Hepatic stellate cell (primary cell): ENCODE measurements at regions not wholly inside any gene's neighbourhood (a gene's known extent, or its start where the extent isn't known, plus 50 kb on each side); places are given as distances from the start of the nearest gene placed in this dataset.
A peak's percentile ranks its signal among the peaks of the same experiment; 100 is the strongest.

Experiments used
- DNase-seq: peaks from one replicate; pipeline ENCODE4 v3.0.0; 2011; ENCODE audit warnings: low spot score

DNA sequence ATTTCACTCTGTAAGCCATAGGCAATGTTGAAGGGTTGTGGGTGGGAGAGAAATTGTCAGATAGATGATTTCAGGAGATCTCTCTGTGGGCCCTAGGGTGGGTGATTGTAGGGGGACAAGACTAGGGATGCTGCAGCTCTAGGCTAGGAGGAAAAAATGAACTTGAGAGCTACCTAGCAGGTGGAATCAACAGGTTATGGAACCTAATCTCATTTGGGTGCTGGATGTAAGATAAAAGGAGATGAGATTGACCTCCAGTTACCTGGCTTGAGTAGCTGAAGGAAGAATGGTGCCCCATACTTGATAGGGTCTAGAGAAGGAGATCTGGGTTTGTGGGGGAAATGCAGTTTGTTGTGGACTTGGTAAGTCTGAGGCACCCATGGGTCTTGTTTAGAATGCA is 396.5 kb downstream of the RRAGC start:
- no peak for DNase-seq

DNA sequence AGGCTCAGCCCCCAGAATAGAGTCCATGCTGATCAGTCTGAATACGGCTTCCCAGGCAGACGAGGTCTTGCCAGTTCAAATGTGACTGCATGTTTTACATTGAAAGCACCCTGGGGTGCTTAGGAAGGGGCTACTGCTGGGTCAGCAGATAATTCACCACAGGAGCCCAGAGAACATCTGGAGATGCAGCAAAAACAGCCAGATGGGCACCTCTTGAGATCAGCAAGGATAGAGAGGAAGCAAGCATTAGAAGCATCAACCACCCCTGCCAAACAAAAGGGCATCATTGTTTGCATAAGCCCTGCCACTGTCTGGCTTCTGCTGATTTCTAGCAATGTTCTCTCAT is 403.1 kb downstream of the RRAGC start:
- DNase-seq, result no peak

- peak; percentile 34 for DNase-seq
Observed at GRCh38 chr1:38455829-38456530, 403.6 kb downstream of the RRAGC start.

DNA sequence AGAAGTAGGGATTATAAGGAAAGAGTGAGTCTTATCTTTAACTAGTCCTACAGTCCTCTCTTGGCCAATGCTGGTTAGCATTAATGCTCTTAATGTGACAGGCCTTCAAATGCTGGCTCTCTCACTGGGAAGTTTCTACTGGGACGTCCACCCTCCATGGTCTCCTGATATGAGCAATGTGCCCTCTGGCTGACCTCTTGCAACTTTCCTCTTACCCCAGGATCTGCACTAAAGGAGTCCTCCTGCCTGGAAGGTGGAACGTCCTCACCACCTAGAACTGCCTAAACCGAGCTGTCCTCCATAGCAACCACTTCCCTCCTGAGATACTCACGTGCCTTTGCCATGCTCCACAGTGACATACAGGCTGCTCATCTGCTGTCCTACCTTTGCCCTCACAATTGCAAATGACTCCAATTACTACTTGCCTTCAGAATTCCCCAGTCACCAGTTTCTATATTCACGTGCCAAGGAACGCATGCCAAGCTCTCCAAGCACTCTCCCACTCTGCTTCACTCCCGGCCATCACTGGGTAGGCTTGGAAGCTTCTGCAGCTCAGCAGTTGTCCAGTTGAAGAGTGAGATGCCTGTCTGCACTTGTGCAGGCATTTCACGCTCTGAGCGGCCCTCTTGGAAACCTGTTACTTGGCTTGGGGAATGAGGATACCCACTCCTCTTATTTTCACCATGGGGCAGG is 404.7 kb downstream of the RRAGC start:
- DNase-seq, result no peak

- no peak for DNase-seq
Observed at GRCh38 chr1:38454236-38454635, 405.3 kb downstream of the RRAGC start.

DNA sequence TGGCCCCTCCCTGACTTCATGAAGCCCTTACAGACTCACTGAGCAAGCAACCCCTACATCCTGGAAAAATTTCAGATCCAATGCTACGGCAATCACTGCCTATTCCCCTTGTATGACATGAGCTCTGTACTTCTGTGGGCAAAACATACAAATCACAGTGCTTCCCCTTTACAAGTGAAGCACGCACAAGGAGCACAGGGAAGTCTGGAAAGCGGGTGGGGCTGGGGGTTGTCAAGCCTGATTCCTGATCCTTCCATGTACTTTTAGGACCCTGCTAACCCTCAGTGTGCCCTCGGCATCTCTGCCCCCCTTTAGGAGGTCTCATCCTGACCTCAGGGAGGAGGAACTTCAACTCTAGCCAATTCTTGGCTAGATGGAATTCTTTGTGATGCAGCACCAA is 405.7 kb upstream of the POU3F1 start:
- DNase-seq, result no peak

- peak; percentile 77 for DNase-seq
Observed at GRCh38 chr1:38451541-38451993, 405.0 kb upstream of the POU3F1 start.

DNA sequence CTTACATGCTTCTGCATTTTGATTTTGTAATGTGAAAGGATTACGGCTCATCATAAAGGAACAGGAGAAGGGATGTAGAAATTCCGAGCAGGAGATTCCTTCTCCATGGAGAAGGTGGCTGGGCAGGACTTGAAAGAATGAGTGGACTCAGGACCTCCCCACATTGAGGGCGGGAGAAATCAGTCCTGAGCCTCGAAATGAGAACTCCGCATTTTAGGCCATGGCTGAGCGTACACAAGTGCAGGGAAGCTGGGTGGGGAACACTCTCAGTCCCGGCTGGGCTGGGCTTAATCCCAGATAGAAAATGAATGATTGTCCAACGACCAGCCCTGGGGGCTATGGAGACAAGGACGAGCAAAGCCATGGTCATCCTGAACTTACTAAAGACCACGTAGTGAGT is 402.3 kb upstream of the POU3F1 start:
- DNase-seq, result no peak

GRCh38 chr1:38446936-38447335 is 400.3 kb upstream of the POU3F1 start:
- no peak for DNase-seq

GRCh38 chr1:38444770-38445442 is 398.3 kb upstream of the POU3F1 start:
- DNase-seq, result no peak

DNA sequence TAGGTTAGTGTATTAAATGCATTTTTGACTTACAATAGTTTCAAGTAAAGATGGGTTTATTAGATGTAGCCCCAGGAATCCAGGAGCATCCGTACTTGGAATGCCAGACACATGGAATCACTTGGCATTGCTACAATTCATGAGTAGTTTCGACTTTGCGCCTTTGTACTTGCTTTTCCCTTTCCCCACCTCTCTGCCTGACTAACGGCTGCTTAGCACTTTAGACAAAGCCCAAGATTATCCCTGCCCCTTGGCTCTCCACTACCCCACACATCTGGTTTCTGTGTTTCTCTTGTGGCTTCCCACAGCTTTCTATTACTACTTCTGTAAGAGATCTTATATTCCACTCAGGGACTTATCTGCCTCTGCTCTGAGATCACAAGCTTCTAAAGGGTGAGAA is 397.7 kb upstream of the POU3F1 start:
- no peak for DNase-seq

- DNase-seq, result no peak
Observed at GRCh38 chr1:38440402-38440801, 393.8 kb upstream of the POU3F1 start.

DNA sequence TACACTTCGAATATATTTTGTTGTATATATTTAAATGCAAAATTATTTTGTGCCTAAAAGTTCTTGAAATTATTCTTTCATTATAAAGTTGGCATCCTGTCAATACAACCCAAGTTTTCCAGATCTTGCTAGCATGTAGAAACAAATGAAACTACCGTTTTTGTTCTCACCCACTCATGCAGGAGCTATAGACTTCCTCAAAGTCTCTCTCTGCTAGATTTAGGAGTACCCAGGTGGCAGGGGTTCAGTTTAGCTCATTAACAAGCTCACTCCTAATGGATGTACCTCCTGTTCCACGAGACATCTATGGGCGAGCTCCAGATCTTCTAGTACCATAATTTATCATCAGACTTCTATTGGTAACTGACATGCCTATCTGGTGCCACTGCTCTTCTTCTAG is 390.2 kb upstream of the POU3F1 start:
- no peak for DNase-seq

DNA sequence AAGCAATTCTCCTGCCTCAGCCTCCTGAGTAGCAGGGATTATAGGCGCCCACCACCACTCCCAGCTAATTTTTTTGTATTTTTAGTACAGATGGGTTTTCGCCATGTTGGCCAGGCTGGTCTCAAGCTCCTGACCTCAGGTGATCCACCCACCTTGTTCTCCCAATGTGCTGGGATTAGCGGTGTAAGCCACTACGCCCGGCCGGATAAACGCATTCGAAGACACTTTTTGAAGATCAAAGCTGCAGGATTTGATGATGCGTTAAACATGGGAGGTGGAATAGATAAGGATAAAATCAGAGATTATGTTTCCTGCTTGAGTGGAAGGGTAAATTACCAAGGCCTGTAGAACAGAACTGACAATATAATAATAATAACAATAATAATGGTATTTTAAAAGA is 389.4 kb upstream of the POU3F1 start:
- DNase-seq, result no peak

GRCh38 chr1:38433084-38433722 is 386.6 kb upstream of the POU3F1 start:
- DNase-seq, result no peak

GRCh38 chr1:38431535-38432376 is 385.2 kb upstream of the POU3F1 start:
- DNase-seq, result no peak

DNA sequence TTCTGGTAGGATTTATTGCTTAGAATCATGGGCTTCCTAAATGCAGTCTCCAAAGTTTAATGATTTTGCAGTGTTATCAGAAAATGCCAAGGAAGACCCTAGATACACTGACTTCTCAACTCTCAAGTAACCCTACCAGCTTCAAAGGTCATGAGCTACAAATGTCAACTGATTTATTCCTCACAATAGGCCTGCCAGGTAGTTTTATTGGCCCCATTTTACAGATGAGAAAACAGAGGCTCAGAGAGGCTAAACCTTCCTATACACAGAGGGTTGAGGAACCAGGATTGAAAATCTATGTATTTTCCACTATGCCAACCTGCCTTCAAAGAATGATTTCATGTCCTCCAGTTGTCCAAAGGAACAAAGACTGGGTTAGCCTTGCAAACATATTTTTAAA is 384.4 kb upstream of the POU3F1 start:
- no peak for DNase-seq

DNA sequence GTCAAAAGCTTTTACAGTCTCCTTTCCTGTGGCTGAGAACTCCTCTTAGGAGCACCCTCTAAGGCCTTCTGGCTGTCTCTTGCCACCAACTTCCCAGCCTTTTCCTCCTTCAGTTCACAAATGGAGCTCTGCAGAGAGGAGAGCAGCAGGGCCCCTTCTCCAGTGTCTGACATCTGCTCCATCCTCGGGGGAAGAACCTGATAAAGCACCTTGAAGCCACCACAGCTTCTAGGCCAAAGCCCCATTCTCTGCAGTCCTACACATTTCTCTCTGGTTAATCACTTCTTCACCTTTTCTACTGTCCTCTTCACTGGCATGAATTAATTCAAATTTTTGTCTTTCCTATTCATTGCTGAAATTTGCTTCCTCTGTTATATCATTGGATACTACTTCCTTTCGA is 378.1 kb upstream of the POU3F1 start:
- no peak for DNase-seq

DNA sequence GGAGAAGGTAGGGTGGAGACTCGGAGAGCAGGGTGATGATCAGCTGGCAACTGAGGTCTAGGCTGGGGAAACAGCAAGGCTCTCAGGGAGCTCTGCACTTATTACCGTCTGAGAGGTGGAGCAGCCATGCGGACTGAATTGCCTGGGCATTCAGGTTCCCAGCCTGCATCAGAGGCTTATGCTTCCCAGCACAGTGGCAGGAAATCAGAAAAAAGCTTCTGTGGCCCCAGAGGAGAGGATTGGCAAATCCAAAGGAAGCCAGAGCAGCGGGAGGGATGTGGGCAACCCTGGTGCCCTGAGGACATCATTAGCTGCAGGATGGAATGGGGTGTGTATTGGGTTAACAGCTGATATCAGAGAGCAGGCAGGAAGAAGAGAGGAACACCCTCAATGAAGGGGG is 374.1 kb upstream of the POU3F1 start:
- DNase-seq, result no peak

GRCh38 chr1:38418195-38419030 is 371.8 kb upstream of the POU3F1 start:
- no peak for DNase-seq

DNA sequence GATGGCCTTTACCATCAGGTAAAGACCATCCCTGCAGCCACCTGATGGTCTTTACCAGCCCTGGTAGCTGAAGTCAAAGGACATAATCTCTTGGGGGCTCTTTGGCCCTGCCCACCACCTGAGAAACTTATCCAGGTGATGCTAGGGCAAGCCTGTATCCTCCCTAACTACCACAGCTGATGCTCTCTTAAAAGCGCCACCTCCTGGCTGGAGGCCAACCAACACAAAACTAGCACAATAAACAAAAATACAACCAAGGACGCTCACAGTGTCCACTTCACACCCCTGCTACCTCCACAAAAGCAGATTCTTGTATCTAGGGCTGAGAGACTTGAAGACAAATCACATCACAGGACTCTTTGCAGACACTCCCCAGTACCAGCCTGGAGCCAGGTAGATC is 357.1 kb upstream of the POU3F1 start:
- no peak for DNase-seq
